IMR-90 (cell line): ENCODE measurements at regions not wholly inside any gene's neighbourhood (a gene's known extent, or its start where the extent isn't known, plus 50 kb on each side); places are given as distances from the start of the nearest gene placed in this dataset.

Experiments
- ATAC-seq: fragments of 200-7000 bp; cut with Tn5 transposase; 2 replicates; pipeline ENCODE4 v1.9.1; 2020; ENCODE audit warnings: low read depth, mild to moderate bottlenecking, moderate library complexity
- BruUV-seq: library from RNA; stranded (reverse); fragments of 400-500 nt; replicated peaks from 2 replicates; lab custom pipeline; 2021; lab: Mats Ljungman, UMichigan
- CTCF ChIA-PET: fragments of 300-600 bp; formaldehyde crosslinking; extraction: SDS; loops from one replicate; lab custom pipeline; 2021; ENCODE audit warnings: antibody characterized with exemption; lab: Yijun Ruan, JAX
- POLR2A ChIA-PET: fragments of 300-600 bp; sonication (Branson Sonifier 250); formaldehyde crosslinking; loops from one replicate; lab custom pipeline; 2022; ENCODE audit warnings: antibody characterized with exemption; ENCODE audit not compliant: unreplicated experiment; lab: Charles Lee
- DNase-seq: peaks from one replicate; pipeline ENCODE4 v3.0.0; 2013
- H2AFZ ChIP-seq: replicated peaks from 2 replicates; pipeline ENCODE3; 2013; ENCODE audit warnings: low read length, mild to moderate bottlenecking; ENCODE audit not compliant: poor library complexity
- H2AK5ac ChIP-seq: 2 replicates; pipeline ENCODE4 v1.6.1; 2013; ENCODE audit warnings: low read depth, low read length, inconsistent platforms
- H2AK9ac ChIP-seq: replicated peaks from 2 replicates; pipeline ENCODE3; 2013; ENCODE audit warnings: mild to moderate bottlenecking, low read depth, low read length, moderate library complexity; ENCODE audit not compliant: poor library complexity
- H2BK120ac ChIP-seq: 2 replicates; pipeline ENCODE4 v1.6.1; 2013; ENCODE audit warnings: low read depth, low read length, inconsistent platforms
- H2BK15ac ChIP-seq: 3 replicates; pipeline ENCODE4 v1.6.1; 2013; ENCODE audit warnings: low read depth, low read length, inconsistent platforms
- H2BK20ac ChIP-seq: 2 replicates; pipeline ENCODE4 v1.6.1; 2013; ENCODE audit warnings: low read depth, mild to moderate bottlenecking, inconsistent platforms, low read length, moderate library complexity
- H2BK5ac ChIP-seq: 2 replicates; pipeline ENCODE4 v1.6.1; 2013; ENCODE audit warnings: mild to moderate bottlenecking, low read depth, low read length, inconsistent platforms; ENCODE audit not compliant: poor library complexity, severe bottlenecking
- H3K14ac ChIP-seq: replicated peaks from 2 replicates; pipeline ENCODE4 v1.6.1; 2013; ENCODE audit warnings: low read depth, low read length, inconsistent platforms
- H3K18ac ChIP-seq: 2 replicates; pipeline ENCODE4 v1.6.1; 2013; ENCODE audit warnings: low read depth, low read length, control low read depth
- H3K23ac ChIP-seq: 2 replicates; pipeline ENCODE4 v1.6.1; 2013; ENCODE audit warnings: low read depth, low read length, inconsistent platforms
- H3K27ac ChIP-seq: 2 replicates; pipeline ENCODE4 v1.5.1; 2013; ENCODE audit warnings: mild to moderate bottlenecking, control low read depth, low read length; ENCODE audit not compliant: insufficient read depth
- H3K27me3 ChIP-seq: 2 replicates; pipeline ENCODE4 v1.6.1; 2013; ENCODE audit warnings: low read length; ENCODE audit not compliant: control insufficient read depth, insufficient read depth
- H3K36me3 ChIP-seq: 2 replicates; pipeline ENCODE4 v1.6.1; 2013; ENCODE audit warnings: low read length, mixed read lengths; ENCODE audit not compliant: control insufficient read depth, insufficient read depth
- H3K4ac ChIP-seq: 2 replicates; pipeline ENCODE4 v1.6.1; 2013; ENCODE audit warnings: low read depth, low read length, inconsistent platforms
- H3K4me1 ChIP-seq: 2 replicates; pipeline ENCODE4 v1.6.1; 2013; ENCODE audit warnings: low read length, mixed read lengths; ENCODE audit not compliant: control insufficient read depth, insufficient read depth
- H3K4me2 ChIP-seq: 2 replicates; pipeline ENCODE4 v1.6.1; 2013; ENCODE audit warnings: low read depth, mild to moderate bottlenecking, control low read depth, low read length, moderate library complexity
- H3K4me3 ChIP-seq: 2 replicates; pipeline ENCODE4 v1.5.1; 2013; ENCODE audit warnings: low read depth, mild to moderate bottlenecking, control low read depth, low read length, moderate library complexity; ENCODE audit not compliant: insufficient read depth
- H3K56ac ChIP-seq: 2 replicates; pipeline ENCODE4 v1.6.1; 2013; ENCODE audit warnings: low read length, inconsistent platforms; ENCODE audit not compliant: insufficient read depth; ENCODE audit errors: extremely low read depth
- H3K79me1 ChIP-seq, 2 experiments: 2 replicates each; pipeline ENCODE4 v1.6.1; 2013; ENCODE audit warnings: low read length in 2 of 2, inconsistent platforms in 1 of 2, low read depth in 1 of 2
- H3K9ac ChIP-seq: 2 replicates; pipeline ENCODE4 v1.6.1; 2013; ENCODE audit warnings: low read depth, low read length, control low read depth
- H3K9me1 ChIP-seq: 2 replicates; pipeline ENCODE4 v1.6.1; 2013; ENCODE audit warnings: low read length, inconsistent platforms; ENCODE audit not compliant: insufficient read depth
- H3K9me3 ChIP-seq: 2 replicates; pipeline ENCODE4 v1.6.1; 2013; ENCODE audit warnings: low read length; ENCODE audit not compliant: control insufficient read depth, insufficient read depth
- H4K20me1 ChIP-seq: 2 replicates; pipeline ENCODE4 v1.6.1; 2013; ENCODE audit warnings: low read length, inconsistent platforms; ENCODE audit not compliant: insufficient read depth
- H4K5ac ChIP-seq: 2 replicates; pipeline ENCODE4 v1.6.1; 2013; ENCODE audit warnings: mild to moderate bottlenecking, low read depth, low read length, control low read depth
- H4K8ac ChIP-seq, 2 experiments: 2 replicates each; pipeline ENCODE4 v1.6.1; 2013; ENCODE audit warnings: low read depth in 2 of 2, low read length in 2 of 2, control low read depth in 1 of 2, inconsistent platforms in 1 of 2
- H4K91ac ChIP-seq: 2 replicates; pipeline ENCODE4 v1.6.1; 2013; ENCODE audit warnings: low read depth, low read length, inconsistent platforms; ENCODE audit not compliant: insufficient read depth
- BHLHE40 ChIP-seq: fragments of 150-350 bp; IDR thresholded peaks from 2 replicates; pipeline ENCODE4 v1.6.1; 2016; ENCODE audit warnings: mild to moderate bottlenecking, low read depth, low read length
- CEBPB ChIP-seq: IDR thresholded peaks from 2 replicates; pipeline ENCODE4 v1.6.1; 2012; ENCODE audit warnings: low read depth, low read length, improper control_type of control experiment
- CHD1 ChIP-seq: IDR thresholded peaks from 2 replicates; pipeline ENCODE4 v1.6.1; 2012; ENCODE audit warnings: low read depth, low read length, improper control_type of control experiment
- FOS ChIP-seq: fragments of 150-350 bp; IDR thresholded peaks from 2 replicates; pipeline ENCODE4 v1.6.1; 2016; ENCODE audit warnings: low read depth, low read length
- MAFK ChIP-seq: IDR thresholded peaks from 2 replicates; pipeline ENCODE4 v1.6.1; 2012; ENCODE audit warnings: low read depth, low read length, improper control_type of control experiment
- MXI1 ChIP-seq: IDR thresholded peaks from 2 replicates; pipeline ENCODE4 v1.6.1; 2012; ENCODE audit warnings: low read depth, mild to moderate bottlenecking, low read length, moderate library complexity, borderline replicate concordance
- NFE2L2 ChIP-seq: fragments of 150-350 bp; IDR thresholded peaks from 2 replicates; pipeline ENCODE4 v1.6.1; 2016; ENCODE audit warnings: low read depth, mild to moderate bottlenecking, low read length
- RAD21 ChIP-seq: IDR thresholded peaks from 2 replicates; pipeline ENCODE4 v1.6.1; 2012; ENCODE audit warnings: low read length, improper control_type of control experiment
- WGBS, 2 experiments: methylation state at CpG; one replicate each; pipeline versions ENCODE4 v1.1.5 to v1.1.7; 2013; ENCODE audit warnings: missing lambda C conversion rate in 2 of 2; ENCODE audit not compliant: insufficient read length in 1 of 2; ENCODE audit errors: extremely low coverage in 2 of 2; 5-methylcytosine and 5-hydroxymethylcytosine counted together
- dilution Hi-C: fragments of 300-500 bp; cut with HindIII; formaldehyde crosslinking; loops from one replicate; pipeline ENCODE4 v1.14.3; 2018; ENCODE audit warnings: low sequenced_read_pairs; ENCODE audit not compliant: unreplicated experiment
- in situ Hi-C: fragments of 300-500 bp; cut with MboI; formaldehyde crosslinking; loops from 3 replicates; pipeline ENCODE4 v1.14.3; 2019; ENCODE audit warnings: low sequenced_read_pairs, inconsistent platforms, mixed read lengths
- intact Hi-C: fragments of 100-400 bp; cut with micrococcal nuclease; formaldehyde crosslinking; loops from 2 replicates; pipeline ENCODE4 v1.10.0; 2022
- TF ChIP-seq, protein P1 (sequence below): conservative IDR thresholded peaks from 2 replicates; pipeline ENCODE4 v1.5.1; 2012; ENCODE audit warnings: mild to moderate bottlenecking, low read depth, low read length, improper control_type of control experiment

DNA sequence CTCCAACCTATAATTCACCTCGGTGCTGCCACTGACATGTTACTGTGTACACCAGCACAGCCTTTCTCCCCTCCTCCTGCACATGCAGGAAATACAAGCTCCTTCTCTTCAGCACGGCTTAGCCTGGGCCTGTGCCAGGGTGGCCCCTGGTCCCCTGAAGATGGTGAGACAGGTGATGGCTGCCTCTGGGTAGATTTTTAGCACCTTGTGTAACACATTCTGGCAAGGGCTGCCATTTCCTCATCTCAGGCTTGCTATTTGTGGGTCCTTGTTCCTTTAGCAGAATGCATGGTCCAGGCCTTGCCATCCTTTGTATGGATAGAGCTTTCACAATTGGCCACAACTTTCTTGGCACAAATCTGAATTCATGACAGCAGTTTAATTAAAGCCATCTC is 151.3 kb downstream of the CDC5L start:
- Histone ChIP-seq H3K23ac (no peak overlapping the region), H3K56ac (no peak overlapping the region), H3K4me1 (peaks cover 9% of the 10 kb centered on the region; the same call in 1 of the 2 replicates), H4K5ac (no peak overlapping the region; the same call in 1 of the 2 replicates), H3K14ac (no peak overlapping the region), H3K4me2 (no peak overlapping the region), H2BK5ac (no peak overlapping the region), H2BK20ac (no peak overlapping the region), H3K4me3 (no peak overlapping the region), H2AFZ (no peak overlapping the region), H3K36me3 (no peaks in the 10 kb centered on the region), H3K79me1 (no peaks in the 10 kb centered on the region), H3K9me1 (no peaks in the 10 kb centered on the region), H2AK5ac (no peak overlapping the region), H3K18ac (no peak overlapping the region), H3K9ac (no peak overlapping the region), H2BK120ac (no peak overlapping the region), H4K8ac (no peak overlapping the region), H2BK15ac (no peak overlapping the region), H3K4ac (no peak overlapping the region), H4K91ac (no peak overlapping the region), H3K27ac (no peak overlapping the region), H4K20me1 (no peaks in the 10 kb centered on the region), H2AK9ac (no peak overlapping the region), H3K27me3 (peaks cover 9% of the 10 kb centered on the region), H3K9me3 (peaks cover 2% of the 10 kb centered on the region)
- no peak for ATAC-seq
- ChIA-PET POLR2A (no interaction called here), CTCF (no interaction called here)
- no TSS peak for BruUV-seq
- DNase-seq: no peak
- in situ Hi-C loops: no loop called here
- WGBS, 2 experiments: no CpG with 5 or more reads among the region's 2 CpGs
- dilution Hi-C loops: no loop called here
- TF ChIP-seq FOS (no peak), MAFK (no peak), CEBPB (no peak), MXI1 (no peak), BHLHE40 (no peak), RAD21 (no peak), NFE2L2 (no peak), CHD1 (no peak)
- TF ChIP-seq, protein P1, sequence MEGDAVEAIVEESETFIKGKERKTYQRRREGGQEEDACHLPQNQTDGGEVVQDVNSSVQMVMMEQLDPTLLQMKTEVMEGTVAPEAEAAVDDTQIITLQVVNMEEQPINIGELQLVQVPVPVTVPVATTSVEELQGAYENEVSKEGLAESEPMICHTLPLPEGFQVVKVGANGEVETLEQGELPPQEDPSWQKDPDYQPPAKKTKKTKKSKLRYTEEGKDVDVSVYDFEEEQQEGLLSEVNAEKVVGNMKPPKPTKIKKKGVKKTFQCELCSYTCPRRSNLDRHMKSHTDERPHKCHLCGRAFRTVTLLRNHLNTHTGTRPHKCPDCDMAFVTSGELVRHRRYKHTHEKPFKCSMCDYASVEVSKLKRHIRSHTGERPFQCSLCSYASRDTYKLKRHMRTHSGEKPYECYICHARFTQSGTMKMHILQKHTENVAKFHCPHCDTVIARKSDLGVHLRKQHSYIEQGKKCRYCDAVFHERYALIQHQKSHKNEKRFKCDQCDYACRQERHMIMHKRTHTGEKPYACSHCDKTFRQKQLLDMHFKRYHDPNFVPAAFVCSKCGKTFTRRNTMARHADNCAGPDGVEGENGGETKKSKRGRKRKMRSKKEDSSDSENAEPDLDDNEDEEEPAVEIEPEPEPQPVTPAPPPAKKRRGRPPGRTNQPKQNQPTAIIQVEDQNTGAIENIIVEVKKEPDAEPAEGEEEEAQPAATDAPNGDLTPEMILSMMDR: no peak
- intact Hi-C loops: no loop called here
